SK-N-MC (cell line): ENCODE measurements at regions not wholly inside any gene's neighbourhood (a gene's known extent, or its start where the extent isn't known, plus 50 kb on each side); places are given as distances from the start of the nearest gene placed in this dataset.

Source experiments
- EZH2 ChIP-seq: fragments of 200-600 bp; sonication (generic); IDR thresholded peaks from one replicate; pipeline ENCODE4 v1.6.1; 2017; ENCODE audit warnings: antibody characterized with exemption
- POLR2AphosphoS5 ChIP-seq: IDR thresholded peaks from 2 replicates; pipeline ENCODE4 v1.6.1; 2012; ENCODE audit warnings: mild to moderate bottlenecking, low read depth, low read length, borderline replicate concordance

- TF ChIP-seq POLR2AphosphoS5 (no peak), EZH2 (no peak)
Measured at GRCh38 chr18:75531851-75532459, 104.5 kb upstream of the SMIM21 start.
